DOHH2 (cell line): ENCODE measurements at regions not wholly inside any gene's neighbourhood (a gene's known extent, or its start where the extent isn't known, plus 50 kb on each side); places are given as distances from the start of the nearest gene placed in this dataset.

Source experiments
- H3F3A ChIP-seq: fragments of 200-600 bp; sonication (generic), shearing (Covaris generic); 2 replicates; pipeline ENCODE4 v1.6.0; 2016; ENCODE audit warnings: antibody characterized with exemption, mild to moderate bottlenecking; ENCODE audit not compliant: control insufficient read depth, insufficient read depth
- H3K27ac ChIP-seq: fragments of 200-600 bp; sonication (generic); 2 replicates; pipeline ENCODE4 v1.5.1; 2014; ENCODE audit warnings: low read depth, mild to moderate bottlenecking, low read length, moderate library complexity
- H3K27me3 ChIP-seq: fragments of 200-600 bp; sonication (generic); 2 replicates; pipeline ENCODE4 v1.6.1; 2014; ENCODE audit warnings: mild to moderate bottlenecking, low read length, mixed read lengths; ENCODE audit not compliant: control insufficient read depth
- H3K36me3 ChIP-seq: fragments of 200-600 bp; sonication (generic); 2 replicates; pipeline ENCODE4 v1.6.1; 2014; ENCODE audit warnings: mild to moderate bottlenecking, low read length, moderate library complexity, mixed read lengths; ENCODE audit not compliant: control insufficient read depth
- H3K4me1 ChIP-seq: fragments of 200-600 bp; sonication (generic); 2 replicates; pipeline ENCODE4 v1.6.1; 2014; ENCODE audit warnings: mild to moderate bottlenecking, low read length, mixed read lengths; ENCODE audit not compliant: control insufficient read depth
- H3K4me2 ChIP-seq: fragments of 200-600 bp; sonication (generic); 2 replicates; pipeline ENCODE4 v1.6.0; 2014; ENCODE audit warnings: mild to moderate bottlenecking, low read length, moderate library complexity
- H3K4me3 ChIP-seq: fragments of 200-600 bp; sonication (generic); 2 replicates; pipeline ENCODE4 v1.5.1; 2014; ENCODE audit warnings: mild to moderate bottlenecking, low read length, mixed read lengths
- H3K79me2 ChIP-seq: fragments of 200-600 bp; sonication (generic); 2 replicates; pipeline ENCODE4 v1.6.1; 2014; ENCODE audit warnings: mild to moderate bottlenecking, low read length, mixed read lengths; ENCODE audit not compliant: control insufficient read depth
- H3K9me2 ChIP-seq: fragments of 200-600 bp; sonication (generic); replicated peaks from 2 replicates; pipeline ENCODE4 v1.6.1; 2014; ENCODE audit warnings: mild to moderate bottlenecking, low read length, mixed read lengths; ENCODE audit not compliant: control insufficient read depth
- H3K9me3 ChIP-seq: fragments of 200-600 bp; sonication (generic); 2 replicates; pipeline ENCODE4 v1.6.1; 2014; ENCODE audit warnings: antibody characterized with exemption, low read length, mixed read lengths; ENCODE audit not compliant: control insufficient read depth, insufficient read depth
- H4K20me1 ChIP-seq: fragments of 200-600 bp; sonication (generic); 2 replicates; pipeline ENCODE4 v1.6.0; 2014; ENCODE audit warnings: low read depth, mild to moderate bottlenecking, antibody characterized with exemption, low read length, moderate library complexity; ENCODE audit not compliant: control insufficient read depth, insufficient read depth
- CTCF ChIP-seq: fragments of 200-600 bp; sonication (generic); IDR thresholded peaks from one replicate; pipeline ENCODE4 v1.5.1; 2014; ENCODE audit warnings: antibody characterized with exemption, mild to moderate bottlenecking, low read depth, low read length; ENCODE audit not compliant: poor library complexity, severe bottlenecking
- EZH2phosphoT487 ChIP-seq: fragments of 200-600 bp; sonication (generic); IDR thresholded peaks from 2 replicates; pipeline ENCODE4 v1.6.1; 2017; ENCODE audit warnings: borderline replicate concordance, mild to moderate bottlenecking, antibody characterized with exemption, low read length, moderate library complexity, mixed read lengths

GRCh38 chr7:130999926-131000325, 265.9 kb upstream of the KLF14 start:
- H3K36me3 ChIP-seq = peaks cover 37% of the 10 kb centered on the region
- H3K4me3 ChIP-seq = no peak overlapping the region
- H3K27me3 ChIP-seq = no peaks in the 10 kb centered on the region
- H3K9me2 ChIP-seq = no peaks in the 10 kb centered on the region
- H4K20me1 ChIP-seq = peaks cover 8% of the 10 kb centered on the region; the same call in 1 of the 2 replicates
- TF ChIP-seq EZH2phosphoT487 (no peak), CTCF (no peak)
- peaks cover 56% of the 10 kb centered on the region for H3K4me1 ChIP-seq
- no peak overlapping the region for H3K4me2 ChIP-seq
- H3F3A ChIP-seq = no peaks in the 10 kb centered on the region; the same call in 1 of the 2 replicates
- no peak overlapping the region for H3K27ac ChIP-seq
- H3K79me2 ChIP-seq = peaks cover 81% of the 10 kb centered on the region
- H3K9me3 ChIP-seq = no peaks in the 10 kb centered on the region

GRCh38 chr7:131000389-131000788, 266.4 kb upstream of the KLF14 start:
- TF ChIP-seq CTCF (no peak), EZH2phosphoT487 (no peak)
- Histone ChIP-seq H3K4me2 (no peak overlapping the region), H3K4me3 (no peak overlapping the region), H3K36me3 (peaks cover 41% of the 10 kb centered on the region), H3F3A (no peaks in the 10 kb centered on the region; the same call in 1 of the 2 replicates), H3K9me3 (no peaks in the 10 kb centered on the region), H4K20me1 (peaks cover 11% of the 10 kb centered on the region), H3K27me3 (no peaks in the 10 kb centered on the region), H3K9me2 (no peaks in the 10 kb centered on the region), H3K4me1 (peaks cover 58% of the 10 kb centered on the region), H3K79me2 (peaks cover 81% of the 10 kb centered on the region), H3K27ac (no peak overlapping the region)

GRCh38 chr7:131000873-131001272, 266.9 kb upstream of the KLF14 start:
- no peaks in the 10 kb centered on the region for H3K9me3 ChIP-seq
- TF ChIP-seq EZH2phosphoT487 (no peak), CTCF (no peak)
- H3K4me2 ChIP-seq = no peak overlapping the region
- H3K79me2 ChIP-seq = peaks cover 79% of the 10 kb centered on the region
- no peaks in the 10 kb centered on the region; the same call in 1 of the 2 replicates for H3F3A ChIP-seq
- peaks cover 54% of the 10 kb centered on the region for H3K4me1 ChIP-seq
- H3K36me3 ChIP-seq = peaks cover 43% of the 10 kb centered on the region
- H3K27me3 ChIP-seq = no peaks in the 10 kb centered on the region
- H3K9me2 ChIP-seq = no peaks in the 10 kb centered on the region
- peaks cover 13% of the 10 kb centered on the region for H4K20me1 ChIP-seq
- no peak overlapping the region for H3K27ac ChIP-seq
- no peak overlapping the region for H3K4me3 ChIP-seq
